Loucy (cell line): ENCODE measurements at regions not wholly inside any gene's neighbourhood (a gene's known extent, or its start where the extent isn't known, plus 50 kb on each side); places are given as distances from the start of the nearest gene placed in this dataset.

Experiments
- EZH2phosphoT487 ChIP-seq: fragments of 200-600 bp; IDR thresholded peaks from 2 replicates; pipeline ENCODE4 v1.6.1; 2018; ENCODE audit warnings: antibody characterized with exemption, mild to moderate bottlenecking, moderate library complexity, borderline replicate concordance
- TF ChIP-seq, protein P1 (sequence below): fragments of 200-600 bp; sonication (generic); conservative IDR thresholded peaks from 2 replicates; pipeline ENCODE4 v1.5.1; 2014; ENCODE audit warnings: mild to moderate bottlenecking, antibody characterized with exemption, low read length

GRCh38 chr4:171024720-171025303 lies 788.4 kb upstream of the GALNTL6 start:
- TF ChIP-seq, protein P1, sequence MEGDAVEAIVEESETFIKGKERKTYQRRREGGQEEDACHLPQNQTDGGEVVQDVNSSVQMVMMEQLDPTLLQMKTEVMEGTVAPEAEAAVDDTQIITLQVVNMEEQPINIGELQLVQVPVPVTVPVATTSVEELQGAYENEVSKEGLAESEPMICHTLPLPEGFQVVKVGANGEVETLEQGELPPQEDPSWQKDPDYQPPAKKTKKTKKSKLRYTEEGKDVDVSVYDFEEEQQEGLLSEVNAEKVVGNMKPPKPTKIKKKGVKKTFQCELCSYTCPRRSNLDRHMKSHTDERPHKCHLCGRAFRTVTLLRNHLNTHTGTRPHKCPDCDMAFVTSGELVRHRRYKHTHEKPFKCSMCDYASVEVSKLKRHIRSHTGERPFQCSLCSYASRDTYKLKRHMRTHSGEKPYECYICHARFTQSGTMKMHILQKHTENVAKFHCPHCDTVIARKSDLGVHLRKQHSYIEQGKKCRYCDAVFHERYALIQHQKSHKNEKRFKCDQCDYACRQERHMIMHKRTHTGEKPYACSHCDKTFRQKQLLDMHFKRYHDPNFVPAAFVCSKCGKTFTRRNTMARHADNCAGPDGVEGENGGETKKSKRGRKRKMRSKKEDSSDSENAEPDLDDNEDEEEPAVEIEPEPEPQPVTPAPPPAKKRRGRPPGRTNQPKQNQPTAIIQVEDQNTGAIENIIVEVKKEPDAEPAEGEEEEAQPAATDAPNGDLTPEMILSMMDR, result no peak
- TF ChIP-seq EZH2phosphoT487, result no peak
